Mammary epithelial cell (primary cell): ENCODE measurements at regions not wholly inside any gene's neighbourhood (a gene's known extent, or its start where the extent isn't known, plus 50 kb on each side); places are given as distances from the start of the nearest gene placed in this dataset.

Source experiments
- CTCF ChIP-seq, 2 donors: IDR thresholded peaks in 1 of 2; conservative IDR thresholded peaks in 1 of 2; 2 replicates each; pipeline ENCODE4 v1.5.1; 2011 to 2012; ENCODE audit warnings: inconsistent platforms in 2 of 2, low read length in 2 of 2, mild to moderate bottlenecking in 2 of 2, control low read depth in 1 of 2, low read depth in 1 of 2; ENCODE audit not compliant: insufficient read depth in 1 of 2; ENCODE audit errors: extremely low read depth in 1 of 2
- EZH2 ChIP-seq: IDR thresholded peaks from 2 replicates; pipeline ENCODE4 v1.6.1; 2012; ENCODE audit warnings: low read length, inconsistent platforms, borderline replicate concordance

- TF ChIP-seq CTCF (conservative IDR thresholded peaks at IDR 0.05 in 1 of 2, IDR thresholded peaks at IDR 0.05 in 1 of 2; ENCODE audit: extremely low read depth in 1 of 2, insufficient read depth in 1 of 2, low read depth in 1 of 2, low read length in 2 of 2) (no peak), EZH2 (no peak)
These were observed 225.0 kb upstream of the PRR16 start for GRCh38 chr5:120239086-120239485.
